ENCODE measurements at regions not wholly inside any gene's neighbourhood (a gene's known extent, or its start where the extent isn't known, plus 50 kb on each side); places are given as distances from the start of the nearest gene placed in this dataset.

DNA sequence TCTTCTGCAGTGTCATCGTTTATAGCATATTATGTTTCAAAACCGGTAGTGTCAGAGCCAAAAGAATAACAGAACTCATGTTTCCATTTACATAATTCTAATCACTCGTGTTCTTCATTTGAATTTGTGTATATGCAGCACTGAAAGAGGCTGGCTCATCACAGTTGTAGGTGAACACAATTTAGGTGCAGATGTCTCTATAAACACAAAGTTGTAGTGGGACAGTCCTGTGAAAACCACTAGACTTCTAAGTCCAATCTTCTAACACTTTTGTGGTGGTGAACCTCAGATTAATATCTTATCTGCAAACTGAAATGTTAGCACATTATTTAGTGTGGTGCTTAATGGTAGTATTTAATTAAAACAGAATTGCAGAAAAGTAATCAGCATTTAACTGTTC, 872.4 kb downstream of the C4orf33 start:
- no peak overlapping the region for H3K4me3 ChIP-seq (ENCODE audit: low read depth in 1 of 2, low read length in 2 of 2)
- H3K27me3 ChIP-seq (ENCODE audit: low read depth, low read length): no peaks in the 10 kb centered on the region
- H3K36me3 ChIP-seq (ENCODE audit: control insufficient read depth in 1 of 2, insufficient read depth in 2 of 2, low read length in 2 of 2): no peaks in the 10 kb centered on the region
- no peak overlapping the region for H3K27ac ChIP-seq (ENCODE audit: low read length)
- H3K4me1 ChIP-seq (ENCODE audit: control insufficient read depth in 1 of 2, insufficient read depth in 2 of 2, low read length in 2 of 2): no peaks in the 10 kb centered on the region
- H3K9me3 ChIP-seq (ENCODE audit: control insufficient read depth in 1 of 2, low read length in 2 of 2): peaks cover 0 to 2% of the 10 kb centered on the region in 2 donors

DNA sequence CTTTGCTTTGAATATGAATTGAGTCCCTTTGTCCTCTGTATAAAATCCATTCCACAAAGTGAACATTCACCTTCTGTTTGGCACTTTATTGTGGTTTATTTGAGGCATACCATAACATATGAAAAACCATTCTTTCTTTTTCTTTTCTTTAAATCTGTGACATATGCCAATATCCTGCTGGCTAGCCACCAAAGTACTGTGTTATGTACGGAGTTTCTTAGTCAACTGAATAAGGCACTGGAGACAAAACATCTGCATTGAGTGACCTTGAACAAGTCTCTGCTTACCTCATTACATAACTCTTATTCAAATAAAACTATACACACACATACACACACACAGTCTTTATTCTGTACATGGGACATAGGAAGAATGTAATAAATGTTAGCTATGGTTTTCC, 872.8 kb downstream of the C4orf33 start:
- Histone ChIP-seq H3K36me3 (ENCODE audit: control insufficient read depth in 1 of 2, insufficient read depth in 2 of 2, low read length in 2 of 2) (no peaks in the 10 kb centered on the region), H3K27ac (ENCODE audit: low read length) (no peak overlapping the region), H3K27me3 (ENCODE audit: low read depth, low read length) (no peaks in the 10 kb centered on the region), H3K9me3 (ENCODE audit: control insufficient read depth in 1 of 2, low read length in 2 of 2) (peaks cover 0 to 2% of the 10 kb centered on the region in 2 donors), H3K4me1 (ENCODE audit: control insufficient read depth in 1 of 2, insufficient read depth in 2 of 2, low read length in 2 of 2) (no peaks in the 10 kb centered on the region), H3K4me3 (ENCODE audit: low read depth in 1 of 2, low read length in 2 of 2) (no peak overlapping the region)

DNA sequence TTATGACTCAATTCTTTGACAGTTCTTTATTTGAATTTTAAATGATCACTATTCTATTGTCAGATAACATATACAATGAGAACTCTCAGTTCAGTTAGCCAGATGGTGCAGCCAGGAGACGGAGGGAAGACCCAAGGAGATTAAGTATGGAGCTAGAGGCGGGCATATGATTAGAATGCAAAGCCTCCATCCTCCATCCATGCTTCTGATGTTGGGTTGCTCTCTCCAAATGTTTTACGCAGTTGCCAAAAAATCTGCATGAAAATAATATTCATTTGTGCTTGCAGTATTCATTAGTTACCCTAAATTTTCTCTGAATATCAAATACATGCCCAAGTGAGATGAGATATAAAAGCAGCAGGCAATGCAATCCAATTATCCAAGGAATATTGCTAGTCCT, 874.8 kb downstream of the C4orf33 start:
- no peak overlapping the region for H3K27ac ChIP-seq (ENCODE audit: low read length)
- H3K27me3 ChIP-seq (ENCODE audit: low read depth, low read length): no peaks in the 10 kb centered on the region
- H3K4me1 ChIP-seq (ENCODE audit: control insufficient read depth in 1 of 2, insufficient read depth in 2 of 2, low read length in 2 of 2): no peaks in the 10 kb centered on the region
- H3K36me3 ChIP-seq (ENCODE audit: control insufficient read depth in 1 of 2, insufficient read depth in 2 of 2, low read length in 2 of 2): no peaks in the 10 kb centered on the region
- no peak overlapping the region for H3K4me3 ChIP-seq (ENCODE audit: low read depth in 1 of 2, low read length in 2 of 2)
- peaks cover 0 to 2% of the 10 kb centered on the region in 2 donors for H3K9me3 ChIP-seq (ENCODE audit: control insufficient read depth in 1 of 2, low read length in 2 of 2)

DNA sequence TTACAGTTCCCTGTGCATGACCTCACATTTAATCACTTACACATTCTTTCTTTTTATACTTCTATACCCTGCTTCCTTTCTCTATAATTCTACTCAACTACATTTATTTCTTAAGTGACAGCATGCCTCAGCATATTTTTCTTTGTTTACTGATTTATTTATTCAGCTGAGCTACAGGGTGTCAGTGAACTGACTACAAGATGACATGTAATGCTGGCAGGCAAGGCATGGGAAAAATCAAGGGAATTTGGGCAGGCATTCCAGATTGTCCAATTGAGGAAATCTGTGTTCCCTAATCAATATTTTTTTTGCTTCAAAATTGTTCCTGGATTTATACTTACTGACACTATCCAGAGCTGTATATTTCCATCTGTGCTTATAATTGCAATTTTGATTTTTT, 875.5 kb downstream of the C4orf33 start:
- Histone ChIP-seq H3K27ac (ENCODE audit: low read length) (no peak overlapping the region), H3K36me3 (ENCODE audit: control insufficient read depth in 1 of 2, insufficient read depth in 2 of 2, low read length in 2 of 2) (no peaks in the 10 kb centered on the region), H3K9me3 (ENCODE audit: control insufficient read depth in 1 of 2, low read length in 2 of 2) (peaks cover 0 to 2% of the 10 kb centered on the region in 2 donors), H3K27me3 (ENCODE audit: low read depth, low read length) (no peaks in the 10 kb centered on the region), H3K4me1 (ENCODE audit: control insufficient read depth in 1 of 2, insufficient read depth in 2 of 2, low read length in 2 of 2) (no peaks in the 10 kb centered on the region), H3K4me3 (ENCODE audit: low read depth in 1 of 2, low read length in 2 of 2) (no peak overlapping the region)

DNA sequence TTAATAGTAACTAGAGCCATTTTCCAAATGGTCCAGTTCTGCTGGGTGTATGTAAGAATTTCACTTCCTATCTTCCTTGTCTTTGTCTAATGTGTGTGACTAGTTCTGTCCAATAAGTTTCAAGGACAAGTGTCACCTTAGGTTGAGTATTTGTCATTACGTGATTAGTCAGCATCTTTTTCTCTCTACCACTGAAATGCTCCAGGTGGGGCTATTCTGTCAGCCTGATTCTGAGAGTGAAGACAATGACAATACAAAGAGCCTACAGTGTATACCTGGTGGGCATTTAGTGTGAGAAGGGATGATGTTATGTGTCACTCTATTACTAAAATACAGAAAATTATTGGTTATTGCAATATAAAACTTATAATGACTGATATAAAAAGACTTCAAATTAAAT, 876.3 kb downstream of the C4orf33 start:
- Histone ChIP-seq H3K27me3 (ENCODE audit: low read depth, low read length) (no peaks in the 10 kb centered on the region), H3K36me3 (ENCODE audit: control insufficient read depth in 1 of 2, insufficient read depth in 2 of 2, low read length in 2 of 2) (no peaks in the 10 kb centered on the region), H3K4me1 (ENCODE audit: control insufficient read depth in 1 of 2, insufficient read depth in 2 of 2, low read length in 2 of 2) (no peaks in the 10 kb centered on the region), H3K4me3 (ENCODE audit: low read depth in 1 of 2, low read length in 2 of 2) (no peak overlapping the region), H3K9me3 (ENCODE audit: control insufficient read depth in 1 of 2, low read length in 2 of 2) (peaks cover 0 to 2% of the 10 kb centered on the region in 2 donors), H3K27ac (ENCODE audit: low read length) (no peak overlapping the region)

DNA sequence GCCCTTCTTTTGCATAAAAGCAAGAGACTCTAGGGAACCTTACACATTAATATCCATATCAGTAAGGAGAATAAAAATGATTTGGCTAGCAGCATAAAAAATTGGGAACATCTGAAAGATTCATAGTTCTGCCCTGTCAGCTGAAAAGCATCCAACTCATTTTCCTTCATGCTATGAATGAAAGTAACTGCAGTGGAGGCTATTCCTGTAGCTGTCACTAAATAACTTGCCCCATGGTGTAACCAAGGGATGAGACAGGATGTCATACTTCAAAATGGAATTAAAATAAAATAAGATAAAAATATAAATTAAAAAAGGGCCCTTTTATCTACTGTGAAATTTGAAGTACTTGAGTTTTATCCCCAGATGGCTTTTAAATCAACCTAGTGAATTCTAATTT, 878.8 kb downstream of the C4orf33 start:
- Histone ChIP-seq H3K4me1 (ENCODE audit: control insufficient read depth in 1 of 2, insufficient read depth in 2 of 2, low read length in 2 of 2) (no peaks in the 10 kb centered on the region), H3K9me3 (ENCODE audit: control insufficient read depth in 1 of 2, low read length in 2 of 2) (no peaks in the 10 kb centered on the region), H3K4me3 (ENCODE audit: low read depth in 1 of 2, low read length in 2 of 2) (no peak overlapping the region)

DNA sequence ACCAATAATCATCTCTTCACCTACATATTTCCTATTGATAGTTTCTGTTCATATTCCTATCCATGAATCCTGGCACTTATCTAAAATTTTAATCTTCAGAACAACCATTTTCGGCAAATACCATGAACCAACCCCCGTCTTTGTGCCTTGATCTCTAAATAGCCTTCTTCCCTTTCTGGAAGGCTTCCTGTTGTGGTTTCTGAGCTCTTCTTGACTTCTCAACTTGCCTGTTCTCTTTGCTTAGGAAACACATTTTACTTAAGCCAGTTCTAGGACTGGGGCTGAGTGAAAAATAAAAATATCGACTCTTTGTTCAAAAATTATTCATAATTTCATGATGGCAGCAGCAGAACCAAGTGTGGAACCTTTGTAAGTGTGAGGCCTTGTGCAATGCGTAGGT, 882.4 kb downstream of the C4orf33 start:
- no peaks in the 10 kb centered on the region for H3K4me1 ChIP-seq (ENCODE audit: control insufficient read depth in 1 of 2, insufficient read depth in 2 of 2, low read length in 2 of 2)
- H3K27me3 ChIP-seq (ENCODE audit: low read depth, low read length): no peaks in the 10 kb centered on the region

More for the DNA sequence above, 878.8 kb downstream of the C4orf33 start:
- no peaks in the 10 kb centered on the region for H3K36me3 ChIP-seq (ENCODE audit: control insufficient read depth in 1 of 2, insufficient read depth in 2 of 2, low read length in 2 of 2)
- H3K27ac ChIP-seq (ENCODE audit: low read length): no peak overlapping the region
- H3K27me3 ChIP-seq (ENCODE audit: low read depth, low read length): no peaks in the 10 kb centered on the region

DNA sequence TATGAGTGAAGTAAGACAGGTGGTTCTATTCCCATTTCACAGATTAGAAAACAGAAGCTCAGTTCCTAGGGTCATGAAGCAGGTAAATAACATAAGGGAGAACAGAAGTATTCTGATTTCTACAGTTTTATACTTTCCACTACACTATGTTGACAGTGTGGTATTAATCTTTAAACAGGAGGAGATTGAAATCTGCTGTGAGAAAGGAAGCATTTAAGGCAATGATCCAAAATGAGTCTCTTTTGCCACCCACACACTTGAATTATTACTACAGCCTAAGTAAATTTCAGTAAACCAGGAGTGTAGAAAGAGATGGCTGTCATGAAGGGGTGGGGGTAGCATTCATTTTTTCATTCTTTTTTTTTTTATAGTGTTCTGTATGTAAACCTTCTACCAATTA, 893.0 kb downstream of the C4orf33 start:
- Histone ChIP-seq H3K4me3 (ENCODE audit: low read depth in 1 of 2, low read length in 2 of 2) (no peak overlapping the region), H3K9me3 (ENCODE audit: control insufficient read depth in 1 of 2, low read length in 2 of 2) (no peaks in the 10 kb centered on the region), H3K27me3 (ENCODE audit: low read depth, low read length) (no peaks in the 10 kb centered on the region), H3K27ac (ENCODE audit: low read length) (no peak overlapping the region), H3K4me1 (ENCODE audit: control insufficient read depth in 1 of 2, insufficient read depth in 2 of 2, low read length in 2 of 2) (no peaks in the 10 kb centered on the region), H3K36me3 (ENCODE audit: control insufficient read depth in 1 of 2, insufficient read depth in 2 of 2, low read length in 2 of 2) (no peaks in the 10 kb centered on the region)

More for the DNA sequence above, 882.4 kb downstream of the C4orf33 start:
- H3K9me3 ChIP-seq (ENCODE audit: control insufficient read depth in 1 of 2, low read length in 2 of 2): no peaks in the 10 kb centered on the region
- H3K4me3 ChIP-seq (ENCODE audit: low read depth in 1 of 2, low read length in 2 of 2): no peak overlapping the region
- no peak overlapping the region for H3K27ac ChIP-seq (ENCODE audit: low read length)
- no peaks in the 10 kb centered on the region for H3K36me3 ChIP-seq (ENCODE audit: control insufficient read depth in 1 of 2, insufficient read depth in 2 of 2, low read length in 2 of 2)

DNA sequence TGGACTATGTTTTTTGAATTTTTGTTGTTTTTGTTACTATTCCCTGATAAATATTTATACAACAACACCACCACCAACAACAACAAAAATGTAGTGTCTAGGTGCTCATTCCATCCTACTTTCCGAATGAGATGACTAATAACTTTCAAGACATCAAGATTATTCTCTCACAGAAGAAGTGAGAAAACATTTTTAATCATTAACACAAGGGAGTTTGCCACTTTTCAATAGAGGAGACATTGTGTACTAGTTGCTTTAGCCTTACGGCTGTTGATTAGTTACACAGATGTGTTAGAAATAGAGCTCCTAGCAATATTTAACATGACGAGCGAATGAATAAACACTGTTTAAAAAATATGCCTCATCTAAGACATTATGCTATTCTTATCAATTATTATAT, 898.8 kb downstream of the C4orf33 start:
- Histone ChIP-seq H3K27me3 (ENCODE audit: low read depth, low read length) (no peaks in the 10 kb centered on the region), H3K4me1 (ENCODE audit: control insufficient read depth in 1 of 2, insufficient read depth in 2 of 2, low read length in 2 of 2) (no peaks in the 10 kb centered on the region), H3K27ac (ENCODE audit: low read length) (no peak overlapping the region), H3K36me3 (ENCODE audit: control insufficient read depth in 1 of 2, insufficient read depth in 2 of 2, low read length in 2 of 2) (no peaks in the 10 kb centered on the region), H3K9me3 (ENCODE audit: control insufficient read depth in 1 of 2, low read length in 2 of 2) (peaks cover 0 to 4% of the 10 kb centered on the region in 2 donors), H3K4me3 (ENCODE audit: low read depth in 1 of 2, low read length in 2 of 2) (no peak overlapping the region)

DNA sequence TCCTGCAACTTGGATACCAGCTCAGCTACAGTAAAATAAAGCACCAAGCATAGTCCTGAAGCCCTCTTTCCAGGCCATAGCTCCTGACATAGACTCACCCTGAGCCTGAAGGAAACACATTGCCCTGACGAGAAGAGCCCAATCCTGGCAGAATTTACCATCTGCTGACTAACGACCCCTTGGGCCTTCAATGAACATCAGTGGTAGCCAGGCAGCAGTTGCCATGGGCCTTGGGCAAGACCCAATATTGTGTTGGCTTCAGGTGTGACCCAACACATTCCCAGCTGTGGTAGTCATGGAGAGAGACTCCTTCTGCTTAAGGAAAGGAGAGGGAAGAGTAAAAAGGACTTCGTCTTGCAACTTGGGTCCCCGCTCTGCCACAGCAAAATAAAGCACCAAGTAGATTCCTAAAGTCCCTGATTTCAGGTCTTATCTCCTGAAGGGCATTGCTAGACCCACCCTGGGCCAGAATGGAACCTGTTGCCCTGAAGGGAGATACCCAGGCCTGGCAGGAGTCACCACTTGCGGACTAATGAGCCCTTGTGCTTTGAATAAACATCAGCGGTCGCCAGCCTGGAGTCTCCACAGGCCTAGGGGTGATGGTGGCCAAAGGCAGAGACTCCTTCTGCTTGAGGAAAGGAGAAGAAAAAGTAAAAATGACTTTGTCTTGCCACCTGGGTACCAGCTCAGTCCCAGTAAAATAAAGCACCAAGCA, 902.6 kb downstream of the C4orf33 start:
- H3K4me3 ChIP-seq (ENCODE audit: low read depth in 1 of 2, low read length in 2 of 2): no peak overlapping the region
- H3K36me3 ChIP-seq (ENCODE audit: control insufficient read depth in 1 of 2, insufficient read depth in 2 of 2, low read length in 2 of 2): no peaks in the 10 kb centered on the region
- peaks cover 0 to 4% of the 10 kb centered on the region in 2 donors for H3K9me3 ChIP-seq (ENCODE audit: control insufficient read depth in 1 of 2, low read length in 2 of 2)
- no peaks in the 10 kb centered on the region for H3K27me3 ChIP-seq (ENCODE audit: low read depth, low read length)
- no peaks in the 10 kb centered on the region for H3K4me1 ChIP-seq (ENCODE audit: control insufficient read depth in 1 of 2, insufficient read depth in 2 of 2, low read length in 2 of 2)
- H3K27ac ChIP-seq (ENCODE audit: low read length): no peak overlapping the region

DNA sequence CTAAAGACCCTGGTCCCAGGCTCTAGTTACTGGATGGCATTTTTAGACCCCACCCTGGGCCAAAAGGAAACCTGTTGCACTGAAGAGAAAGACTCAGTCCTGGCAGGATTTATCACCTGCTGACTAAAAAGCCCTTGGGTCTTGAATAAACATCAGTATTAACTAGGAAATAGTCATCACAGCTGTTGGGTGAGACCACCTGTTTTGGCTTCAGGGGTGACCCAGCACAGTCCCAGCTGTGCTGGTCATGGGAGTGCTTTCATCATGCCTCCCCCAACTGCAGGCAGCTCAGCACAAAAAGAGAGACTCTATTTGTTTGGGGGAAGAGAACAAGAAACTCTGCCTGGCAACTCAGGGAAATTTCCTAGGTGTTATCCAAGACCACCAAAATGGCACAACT, 903.2 kb downstream of the C4orf33 start:
- Histone ChIP-seq H3K9me3 (ENCODE audit: control insufficient read depth in 1 of 2, low read length in 2 of 2) (peaks cover 0 to 4% of the 10 kb centered on the region in 2 donors), H3K36me3 (ENCODE audit: control insufficient read depth in 1 of 2, insufficient read depth in 2 of 2, low read length in 2 of 2) (no peaks in the 10 kb centered on the region), H3K4me1 (ENCODE audit: control insufficient read depth in 1 of 2, insufficient read depth in 2 of 2, low read length in 2 of 2) (no peaks in the 10 kb centered on the region), H3K4me3 (ENCODE audit: low read depth in 1 of 2, low read length in 2 of 2) (no peak overlapping the region), H3K27ac (ENCODE audit: low read length) (no peak overlapping the region), H3K27me3 (ENCODE audit: low read depth, low read length) (no peaks in the 10 kb centered on the region)

DNA sequence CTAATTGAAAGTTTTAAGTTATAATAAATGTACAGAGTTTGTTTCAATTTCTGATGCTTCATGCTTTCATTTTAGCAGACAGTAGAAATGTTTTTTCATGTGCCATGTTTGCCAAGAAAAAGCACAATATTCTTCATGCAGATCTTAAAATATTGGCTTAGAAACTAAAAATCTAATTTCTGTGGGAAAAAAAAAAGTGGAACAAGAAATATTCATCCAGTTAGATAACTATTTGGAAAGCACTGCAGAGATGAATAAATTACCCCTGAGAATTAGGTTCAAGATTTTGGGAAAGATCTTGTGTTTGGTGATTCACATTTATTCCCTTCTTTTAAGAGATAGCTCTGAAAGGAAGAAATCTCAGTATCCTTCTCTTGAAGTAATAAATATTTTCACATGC, 912.5 kb downstream of the C4orf33 start:
- Histone ChIP-seq H3K27me3 (ENCODE audit: low read depth, low read length) (no peaks in the 10 kb centered on the region), H3K4me3 (ENCODE audit: low read depth in 1 of 2, low read length in 2 of 2) (no peak overlapping the region), H3K27ac (ENCODE audit: low read length) (no peak overlapping the region), H3K36me3 (ENCODE audit: control insufficient read depth in 1 of 2, insufficient read depth in 2 of 2, low read length in 2 of 2) (no peaks in the 10 kb centered on the region), H3K4me1 (ENCODE audit: control insufficient read depth in 1 of 2, insufficient read depth in 2 of 2, low read length in 2 of 2) (no peaks in the 10 kb centered on the region), H3K9me3 (ENCODE audit: control insufficient read depth in 1 of 2, low read length in 2 of 2) (no peaks in the 10 kb centered on the region)
